Pancreas (tissue), 10 donors: ENCODE measurements at regions not wholly inside any gene's neighbourhood (a gene's known extent, or its start where the extent isn't known, plus 50 kb on each side); places are given as distances from the start of the nearest gene placed in this dataset.

Experiments
- ATAC-seq, 4 donors: fragments of 200-7000 bp; cut with Tn5 transposase; one replicate each; pipeline versions ENCODE4 v1.8.0 to v1.9.1; 2020; ENCODE audit warnings: mild to moderate bottlenecking in 4 of 4, moderate library complexity in 4 of 4
- DNase-seq, 6 donors: peaks; one replicate each; pipeline ENCODE4 v3.0.0-alpha.2; 2020
- FAIRE-seq: peaks from 2 replicates; lab custom pipeline; 2012; peaks lifted over from hg19 to GRCh38; lab: Jason Lieb, UNC
- H3K27ac ChIP-seq, 4 donors: fragments of 200-600 bp; sonication (generic); 1 replicate in 3 of 4; 2 replicates in 1 of 4; pipeline versions ENCODE4 v1.5.0 to v1.8.0; 2020
- H3K27me3 ChIP-seq, 4 donors: fragments of 200-600 bp; one replicate each; pipeline ENCODE4 v1.8.0; 2021
- H3K36me3 ChIP-seq, 3 donors: fragments of 200-600 bp; sonication (generic) in 1 of 3; one replicate each; pipeline versions ENCODE4 v1.5.0 to v1.8.0; 2020 to 2021
- H3K4me1 ChIP-seq, 3 donors: fragments of 200-600 bp; one replicate each; pipeline ENCODE4 v1.8.0; 2021
- H3K4me3 ChIP-seq, 4 donors: fragments of 200-600 bp; sonication (generic) in 2 of 4; one replicate each; pipeline versions ENCODE4 v1.5.0 to v1.8.0; 2020 to 2021
- H3K9me3 ChIP-seq, 4 donors: fragments of 200-600 bp; one replicate each; pipeline ENCODE4 v1.8.0; 2021
- CTCF ChIP-seq, 4 donors: fragments of 200-600 bp; sonication (generic) in 3 of 4; IDR thresholded peaks; one replicate each; pipeline versions ENCODE4 v1.5.0 to v1.8.0; 2021; ENCODE audit warnings: antibody characterized with exemption in 4 of 4
- WGBS, 2 donors: extraction: QIAGEN DNeasy Blood & Tissue Kit; methylation state at CpG; one replicate each; pipeline ENCODE4 v1.1.7; 2013; 5-methylcytosine and 5-hydroxymethylcytosine counted together
- intact Hi-C, 3 donors: fragments of 100-400 bp; cut with DNase I; formaldehyde crosslinking; loops; one replicate each; pipeline versions ENCODE4 v1.11.1 to v1.14.2; 2022
- donor health status: healthy with polysubstance abuse.
- donor health status: DM: no; HTN: no; CAD: no; lungs with moderate emphysema.
- donor health status: DM: no; HTN: no; CAD: no.
- donor health status: control.
- donor health status: control.
- donor health status: Bipolar disorder and iron deficiency.
- donor health status: DM: yes; HTN: yes; CAD: no.
- donor health status: DM: no; HTN: no; CAD: no.
- donor health status: DM: no; HTN: no; CAD: no.
- donor health status: DM: yes; HTN: yes; CAD: no.

DNA sequence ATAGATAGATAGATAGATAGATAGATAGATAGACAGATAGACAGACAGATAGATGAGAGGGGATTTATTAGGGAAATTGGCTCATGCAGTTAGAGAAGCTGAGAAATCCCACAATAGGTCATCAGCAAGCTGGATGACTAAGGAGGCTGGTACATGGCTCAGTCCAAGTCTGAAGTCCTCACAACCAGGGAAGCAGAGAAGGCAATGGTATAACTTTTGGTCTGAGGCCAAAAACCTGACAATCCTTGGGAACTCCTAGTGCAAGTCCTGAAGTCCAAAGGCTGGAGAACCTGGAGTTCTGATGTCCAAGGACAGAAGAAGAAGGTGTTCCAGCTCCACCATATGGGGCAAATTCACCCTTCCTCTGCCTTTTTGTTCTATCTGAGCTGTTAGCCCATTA is 517.6 kb upstream of the ATP2B1 start:
- ATAC-seq (no peak), FAIRE-seq (no peak), DNase-seq (no peak)
- Histone ChIP-seq H3K9me3 (no peaks in the 10 kb centered on the region), H3K36me3 (no peaks in the 10 kb centered on the region), H3K27ac (no peak overlapping the region), H3K4me3 (no peak overlapping the region), H3K4me1 (no peaks in the 10 kb centered on the region), H3K27me3 (no peaks in the 10 kb centered on the region)
- intact Hi-C loops: no loop called here
- TF ChIP-seq CTCF (IDR thresholded peaks at IDR 0.05): no peak

GRCh38 chr12:90216815-90217214 is 508.2 kb upstream of the ATP2B1 start:
- H3K4me1 ChIP-seq: no peaks in the 10 kb centered on the region
- no peaks in the 10 kb centered on the region for H3K27me3 ChIP-seq
- no peak for TF ChIP-seq CTCF (IDR thresholded peaks at IDR 0.05)
- FAIRE-seq: no peak
- intact Hi-C loops: no loop called here
- no peak overlapping the region for H3K27ac ChIP-seq
- no peak overlapping the region for H3K4me3 ChIP-seq
- ATAC-seq: peak in 1 of 4 donors; percentile 40
- WGBS, 2 donors: 20 to 29% methylated on average over 1 of the region's 1 CpG
- no peaks in the 10 kb centered on the region for H3K36me3 ChIP-seq
- no peaks in the 10 kb centered on the region for H3K9me3 ChIP-seq
- DNase-seq: no peak

- Histone ChIP-seq H3K9me3 (no peaks in the 10 kb centered on the region), H3K36me3 (no peaks in the 10 kb centered on the region), H3K27me3 (no peaks in the 10 kb centered on the region), H3K27ac (no peak overlapping the region), H3K4me1 (no peaks in the 10 kb centered on the region), H3K4me3 (no peak overlapping the region)
- DNase-seq: no peak
- no peak for TF ChIP-seq CTCF (IDR thresholded peaks at IDR 0.05)
- 43 to 45% methylated on average over 3 of the region's 3 CpGs for WGBS, 2 donors
- FAIRE-seq: no peak
- intact Hi-C loops: no loop called here
- ATAC-seq: no peak
These were observed 507.4 kb upstream of the ATP2B1 start for GRCh38 chr12:90216020-90216552.

DNA sequence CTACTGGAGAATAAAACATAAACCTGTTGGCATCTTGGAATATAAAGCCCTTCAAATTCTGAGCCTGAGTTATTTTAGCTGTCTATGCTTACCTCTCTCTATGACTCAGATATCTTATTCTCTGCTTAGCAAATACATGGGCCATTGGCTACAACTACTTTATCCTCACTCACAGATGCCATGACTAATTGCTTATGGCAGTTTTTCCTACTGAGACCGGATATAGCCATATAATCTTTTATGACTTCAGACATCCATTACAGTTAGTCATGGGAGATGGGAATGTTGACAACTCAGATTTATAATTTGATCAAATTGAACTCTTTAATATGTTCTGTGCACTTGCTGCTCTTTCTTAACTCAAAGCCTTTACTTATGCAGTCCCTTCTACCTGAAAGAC is 502.4 kb upstream of the ATP2B1 start:
- intact Hi-C loops: no loop called here

More for the DNA sequence above, 502.4 kb upstream of the ATP2B1 start:
- Histone ChIP-seq H3K27ac (no peak overlapping the region), H3K4me3 (no peak overlapping the region), H3K9me3 (no peaks in the 10 kb centered on the region), H3K27me3 (no peaks in the 10 kb centered on the region), H3K4me1 (no peaks in the 10 kb centered on the region), H3K36me3 (no peaks in the 10 kb centered on the region)
- no peak for TF ChIP-seq CTCF (IDR thresholded peaks at IDR 0.05)
- ATAC-seq: no peak
- no peak for FAIRE-seq
- WGBS, 2 donors: 62 to 74% methylated on average over 1 of the region's 1 CpG
- no peak for DNase-seq
